22Rv1 (cell line): ENCODE measurements at regions not wholly inside any gene's neighbourhood (a gene's known extent, or its start where the extent isn't known, plus 50 kb on each side); places are given as distances from the start of the nearest gene placed in this dataset.

Source experiments
- H3K27ac ChIP-seq: fragments of 450-650 bp; 2 replicates; pipeline ENCODE4 v1.5.1; 2017
- ZFX ChIP-seq: fragments of 450-650 bp; IDR thresholded peaks from 2 replicates; pipeline ENCODE4 v1.6.1; 2017; ENCODE audit warnings: antibody characterized with exemption, borderline replicate concordance
- TF ChIP-seq, protein P1 (sequence below): fragments of 450-650 bp; IDR thresholded peaks from 2 replicates; pipeline ENCODE4 v1.5.1; 2017; ENCODE audit warnings: mild to moderate bottlenecking

- TF ChIP-seq ZFX: no peak
- TF ChIP-seq, protein P1, sequence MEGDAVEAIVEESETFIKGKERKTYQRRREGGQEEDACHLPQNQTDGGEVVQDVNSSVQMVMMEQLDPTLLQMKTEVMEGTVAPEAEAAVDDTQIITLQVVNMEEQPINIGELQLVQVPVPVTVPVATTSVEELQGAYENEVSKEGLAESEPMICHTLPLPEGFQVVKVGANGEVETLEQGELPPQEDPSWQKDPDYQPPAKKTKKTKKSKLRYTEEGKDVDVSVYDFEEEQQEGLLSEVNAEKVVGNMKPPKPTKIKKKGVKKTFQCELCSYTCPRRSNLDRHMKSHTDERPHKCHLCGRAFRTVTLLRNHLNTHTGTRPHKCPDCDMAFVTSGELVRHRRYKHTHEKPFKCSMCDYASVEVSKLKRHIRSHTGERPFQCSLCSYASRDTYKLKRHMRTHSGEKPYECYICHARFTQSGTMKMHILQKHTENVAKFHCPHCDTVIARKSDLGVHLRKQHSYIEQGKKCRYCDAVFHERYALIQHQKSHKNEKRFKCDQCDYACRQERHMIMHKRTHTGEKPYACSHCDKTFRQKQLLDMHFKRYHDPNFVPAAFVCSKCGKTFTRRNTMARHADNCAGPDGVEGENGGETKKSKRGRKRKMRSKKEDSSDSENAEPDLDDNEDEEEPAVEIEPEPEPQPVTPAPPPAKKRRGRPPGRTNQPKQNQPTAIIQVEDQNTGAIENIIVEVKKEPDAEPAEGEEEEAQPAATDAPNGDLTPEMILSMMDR: no peak
- no peak overlapping the region for H3K27ac ChIP-seq
These were observed 102.1 kb downstream of the CEBPB start for GRCh38 chr20:50292591-50293283.

GRCh38 chr20:50293284-50294139 lies 102.9 kb downstream of the CEBPB start:
- TF ChIP-seq, protein P1: no peak
- no peak for TF ChIP-seq ZFX
- no peak overlapping the region for H3K27ac ChIP-seq

DNA sequence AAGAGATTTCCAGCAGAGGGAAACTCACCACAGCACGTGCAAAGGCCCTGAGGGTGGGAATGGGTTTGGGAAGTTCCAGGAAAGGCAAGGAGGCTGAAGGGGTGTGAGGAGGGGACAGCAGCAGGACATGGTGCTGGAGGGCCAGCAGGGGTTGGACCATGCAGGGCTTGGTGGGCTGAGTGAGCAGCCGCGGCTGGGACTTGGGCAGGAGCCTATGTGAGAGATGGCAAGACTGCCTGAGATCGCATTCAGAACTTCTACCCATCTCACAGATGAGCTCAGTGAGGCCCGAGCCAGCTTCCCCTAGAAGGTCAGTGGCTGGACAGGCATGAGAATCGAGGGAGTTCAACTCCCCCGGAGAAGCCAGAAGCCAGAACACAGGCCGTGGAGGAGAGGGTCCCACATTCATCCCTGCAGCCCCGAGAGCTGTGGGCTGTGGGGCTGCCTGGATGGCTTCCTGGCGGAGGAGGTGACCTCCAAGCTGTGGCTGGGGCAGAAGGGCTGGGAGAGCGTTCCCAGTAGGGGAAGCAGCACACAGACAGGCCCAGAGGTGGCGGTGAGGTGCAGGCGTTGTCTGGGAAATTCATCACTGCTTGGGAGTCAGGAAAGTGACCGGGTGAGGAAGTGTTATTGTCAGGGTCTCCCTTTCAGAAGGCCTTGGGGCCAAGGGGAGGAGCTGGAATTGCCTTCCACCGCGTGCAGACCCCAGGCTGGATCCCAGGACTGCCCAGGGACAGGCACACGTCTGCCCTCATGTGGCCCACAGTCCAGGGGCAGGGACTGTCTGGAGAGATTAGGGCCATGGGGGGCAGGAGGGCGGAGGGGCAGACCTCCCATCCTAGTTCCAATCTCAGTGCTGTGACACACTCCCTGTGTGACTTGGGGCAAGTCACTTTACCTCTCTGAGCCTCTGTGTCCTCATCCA lies 103.8 kb downstream of the CEBPB start:
- TF ChIP-seq, protein P1: no peak
- no peak for TF ChIP-seq ZFX
- H3K27ac ChIP-seq: no peak overlapping the region

- H3K27ac ChIP-seq: no peak overlapping the region
- TF ChIP-seq ZFX: no peak
- TF ChIP-seq, protein P1: no peak
These were observed 104.7 kb downstream of the CEBPB start for GRCh38 chr20:50295345-50295744.

GRCh38 chr20:50295762-50296449 lies 105.3 kb downstream of the CEBPB start:
- TF ChIP-seq, protein P1: no peak
- TF ChIP-seq ZFX: no peak
- H3K27ac ChIP-seq: no peak overlapping the region

GRCh38 chr20:50296450-50297375 lies 106.1 kb downstream of the CEBPB start:
- no peak overlapping the region for H3K27ac ChIP-seq
- TF ChIP-seq, protein P1: no peak
- TF ChIP-seq ZFX: no peak
